DND-41 (cell line): ENCODE measurements at regions not wholly inside any gene's neighbourhood (a gene's known extent, or its start where the extent isn't known, plus 50 kb on each side); places are given as distances from the start of the nearest gene placed in this dataset.

ENCODE experiments used
- CTCF ChIP-seq: IDR thresholded peaks from 2 replicates; pipeline ENCODE4 v1.5.1; 2012; ENCODE audit warnings: borderline replicate concordance, low read length, moderate library complexity, mild to moderate bottlenecking; ENCODE audit not compliant: poor library complexity, severe bottlenecking; ENCODE audit errors: extremely low read depth
- EZH2 ChIP-seq: IDR thresholded peaks from 3 replicates; pipeline ENCODE4 v1.6.1; 2012; ENCODE audit warnings: borderline replicate concordance, low read depth, mild to moderate bottlenecking, moderate library complexity, low read length, inconsistent platforms; ENCODE audit not compliant: severe bottlenecking

- TF ChIP-seq CTCF (no peak), EZH2 (no peak)
Measured at GRCh38 chr9:103680581-103680980, 413.5 kb upstream of the SMC2 start.
